Suprapubic skin (tissue), 4 donors: ENCODE measurements at regions not wholly inside any gene's neighbourhood (a gene's known extent, or its start where the extent isn't known, plus 50 kb on each side); places are given as distances from the start of the nearest gene placed in this dataset.

Experiments
- DNase-seq, 2 donors: peaks; one replicate each; pipeline ENCODE4 v3.0.0-alpha.2; 2019; ENCODE audit warnings: low spot score in 2 of 2
- H3K27ac ChIP-seq: fragments of 200-600 bp; sonication (generic); one replicate; pipeline ENCODE4 v1.5.1; 2019
- H3K27me3 ChIP-seq: fragments of 200-600 bp; sonication (generic); one replicate; pipeline ENCODE4 v1.5.1; 2019
- H3K36me3 ChIP-seq: fragments of 200-600 bp; sonication (generic); one replicate; pipeline ENCODE4 v1.5.1; 2019
- H3K4me1 ChIP-seq: fragments of 200-600 bp; sonication (generic); one replicate; pipeline ENCODE4 v1.5.1; 2019
- H3K4me3 ChIP-seq: fragments of 200-600 bp; sonication (generic); one replicate; pipeline ENCODE4 v1.5.1; 2019; ENCODE audit warnings: mild to moderate bottlenecking
- H3K9me3 ChIP-seq: fragments of 200-600 bp; sonication (generic); one replicate; pipeline ENCODE4 v1.5.1; 2019
- CTCF ChIP-seq, 2 donors: fragments of 200-600 bp in 1 of 2; fragments of 450-650 bp in 1 of 2; sonication (generic) in 1 of 2; IDR thresholded peaks; one replicate each; pipeline ENCODE4 v1.5.1; 2016 to 2019; ENCODE audit warnings: antibody characterized with exemption in 2 of 2, mild to moderate bottlenecking in 1 of 2, moderate library complexity in 1 of 2
- EP300 ChIP-seq: sonication (generic); formaldehyde crosslinking; IDR thresholded peaks from one replicate; pipeline ENCODE4 v1.6.1; 2017; ENCODE audit warnings: antibody characterized with exemption
- POLR2A ChIP-seq, 2 donors: fragments of 450-650 bp; IDR thresholded peaks; one replicate each; pipeline ENCODE4 v1.6.1; 2017; ENCODE audit warnings: antibody characterized with exemption in 2 of 2, mild to moderate bottlenecking in 2 of 2, moderate library complexity in 2 of 2
- POLR2AphosphoS5 ChIP-seq, 3 donors: sonication (generic); formaldehyde crosslinking; IDR thresholded peaks; one replicate each; pipeline ENCODE4 v1.6.1; 2017; ENCODE audit warnings: antibody characterized with exemption in 3 of 3
- WGBS: methylation state at CpG from one replicate; pipeline ENCODE4 v1.1.5; 2018; 5-methylcytosine and 5-hydroxymethylcytosine counted together

GRCh38 chr5:6146271-6146670 is 232.1 kb downstream of the MED10 start:
- Histone ChIP-seq H3K9me3 (no peaks in the 10 kb centered on the region), H3K36me3 (no peaks in the 10 kb centered on the region), H3K4me1 (no peaks in the 10 kb centered on the region), H3K27me3 (no peaks in the 10 kb centered on the region), H3K27ac (no peak overlapping the region), H3K4me3 (no peak overlapping the region)
- no peak for DNase-seq
- TF ChIP-seq POLR2A (IDR thresholded peaks at IDR 0.05) (no peak), POLR2AphosphoS5 (IDR thresholded peaks at IDR 0.05) (no peak)
- WGBS, result 86% methylated on average over 2 of the region's 2 CpGs

GRCh38 chr5:6145616-6146237 is 232.6 kb downstream of the MED10 start:
- Histone ChIP-seq H3K9me3 (no peaks in the 10 kb centered on the region), H3K4me3 (no peak overlapping the region), H3K36me3 (no peaks in the 10 kb centered on the region), H3K4me1 (no peaks in the 10 kb centered on the region), H3K27me3 (no peaks in the 10 kb centered on the region), H3K27ac (no peak overlapping the region)
- DNase-seq, result no peak
- TF ChIP-seq POLR2A (IDR thresholded peaks at IDR 0.05) (no peak), POLR2AphosphoS5 (IDR thresholded peaks at IDR 0.05) (no peak), CTCF (IDR thresholded peaks at IDR 0.05) (no peak), EP300 (no peak)
- WGBS, result 90% methylated on average over 4 of the region's 4 CpGs

GRCh38 chr5:6143523-6143922 is 234.8 kb downstream of the MED10 start:
- no peak overlapping the region for H3K4me3 ChIP-seq
- H3K4me1 ChIP-seq, result no peaks in the 10 kb centered on the region
- no peaks in the 10 kb centered on the region for H3K9me3 ChIP-seq
- no peak for DNase-seq
- H3K27me3 ChIP-seq, result no peaks in the 10 kb centered on the region
- WGBS, result 46% methylated on average over 5 of the region's 5 CpGs
- no peak overlapping the region for H3K27ac ChIP-seq
- TF ChIP-seq EP300 (no peak), CTCF (IDR thresholded peaks at IDR 0.05) (no peak), POLR2A (IDR thresholded peaks at IDR 0.05) (no peak), POLR2AphosphoS5 (IDR thresholded peaks at IDR 0.05) (no peak)
- no peaks in the 10 kb centered on the region for H3K36me3 ChIP-seq

- Histone ChIP-seq H3K27ac (no peak overlapping the region), H3K36me3 (no peaks in the 10 kb centered on the region), H3K27me3 (no peaks in the 10 kb centered on the region), H3K4me3 (no peak overlapping the region), H3K4me1 (no peaks in the 10 kb centered on the region), H3K9me3 (no peaks in the 10 kb centered on the region)
- no peak for DNase-seq
- 78% methylated on average over 5 of the region's 5 CpGs for WGBS
- TF ChIP-seq POLR2A (IDR thresholded peaks at IDR 0.05) (no peak), CTCF (IDR thresholded peaks at IDR 0.05) (no peak), POLR2AphosphoS5 (IDR thresholded peaks at IDR 0.05) (no peak), EP300 (no peak)
Measured at GRCh38 chr5:6142353-6142752, 236.0 kb downstream of the MED10 start.

GRCh38 chr5:6140219-6140618 is 238.1 kb downstream of the MED10 start:
- no peaks in the 10 kb centered on the region for H3K9me3 ChIP-seq
- TF ChIP-seq POLR2AphosphoS5 (IDR thresholded peaks at IDR 0.05) (no peak), EP300 (no peak), CTCF (IDR thresholded peaks at IDR 0.05) (no peak)

GRCh38 chr5:6135977-6136376 is 242.4 kb downstream of the MED10 start:
- Histone ChIP-seq H3K27ac (no peak overlapping the region), H3K36me3 (no peaks in the 10 kb centered on the region), H3K4me1 (no peaks in the 10 kb centered on the region), H3K4me3 (no peak overlapping the region), H3K9me3 (no peaks in the 10 kb centered on the region), H3K27me3 (no peaks in the 10 kb centered on the region)
- TF ChIP-seq CTCF (IDR thresholded peaks at IDR 0.05), result no peak
- TF ChIP-seq EP300, result no peak
- no peak for TF ChIP-seq POLR2AphosphoS5 (IDR thresholded peaks at IDR 0.05)
- TF ChIP-seq POLR2A (IDR thresholded peaks at IDR 0.05), result no peak
- DNase-seq, result no peak
- WGBS, result 71% methylated on average over 5 of the region's 5 CpGs

More at GRCh38 chr5:6140219-6140618, 238.1 kb downstream of the MED10 start:
- DNase-seq, result no peak
- Histone ChIP-seq H3K4me1 (no peaks in the 10 kb centered on the region), H3K36me3 (no peaks in the 10 kb centered on the region), H3K27ac (no peak overlapping the region), H3K27me3 (no peaks in the 10 kb centered on the region), H3K4me3 (no peak overlapping the region)
- 36% methylated on average over 5 of the region's 5 CpGs for WGBS
